GM23338 (cell line): ENCODE measurements at regions not wholly inside any gene's neighbourhood (a gene's known extent, or its start where the extent isn't known, plus 50 kb on each side); places are given as distances from the start of the nearest gene placed in this dataset.

Experiments
- ATAC-seq: fragments of 200-7000 bp; cut with Tn5 transposase; 3 replicates; pipeline ENCODE4 v1.9.1; 2020
- DNase-seq: peaks from one replicate; pipeline ENCODE4 v3.0.0-alpha.2; 2015; ENCODE audit warnings: low spot score
- H2AFZ ChIP-seq: fragments of 200-600 bp; sonication (generic); 2 replicates; pipeline ENCODE4 v1.8.0; 2016; ENCODE audit warnings: antibody characterized with exemption, mild to moderate bottlenecking, moderate library complexity
- H3F3A ChIP-seq: fragments of 200-600 bp; sonication (generic); replicated peaks from 2 replicates; pipeline ENCODE4 v1.8.0; 2017; ENCODE audit warnings: antibody characterized with exemption, mixed run types, low read depth
- H3K27ac ChIP-seq: fragments of 200-600 bp; sonication (generic); 2 replicates; pipeline ENCODE4 v1.6.1; 2016; ENCODE audit warnings: low read depth
- H3K27me3 ChIP-seq: fragments of 200-600 bp; sonication (generic); 2 replicates; pipeline ENCODE4 v1.8.0; 2016; ENCODE audit warnings: mild to moderate bottlenecking, mixed run types, moderate library complexity; ENCODE audit not compliant: insufficient read depth
- H3K36me3 ChIP-seq: fragments of 200-600 bp; sonication (generic); 2 replicates; pipeline ENCODE4 v1.8.0; 2016; ENCODE audit warnings: mild to moderate bottlenecking; ENCODE audit not compliant: insufficient read depth
- H3K4me1 ChIP-seq: fragments of 200-600 bp; sonication (generic); 2 replicates; pipeline ENCODE4 v1.8.0; 2016; ENCODE audit warnings: mild to moderate bottlenecking, moderate library complexity; ENCODE audit not compliant: insufficient read depth
- H3K4me2 ChIP-seq: fragments of 200-600 bp; sonication (generic); 2 replicates; pipeline ENCODE4 v1.7.1; 2017; ENCODE audit warnings: mixed run types
- H3K4me3 ChIP-seq: fragments of 200-600 bp; sonication (generic); 2 replicates; pipeline ENCODE4 v1.6.1; 2016; ENCODE audit warnings: mixed run types
- H3K79me2 ChIP-seq: fragments of 200-600 bp; sonication (generic); replicated peaks from 2 replicates; pipeline ENCODE4 v1.8.0; 2017; ENCODE audit warnings: mild to moderate bottlenecking; ENCODE audit not compliant: insufficient read depth
- H3K9me2 ChIP-seq: fragments of 200-600 bp; sonication (generic); 2 replicates; pipeline ENCODE4 v1.8.0; 2017; ENCODE audit not compliant: insufficient read depth
- H4K20me1 ChIP-seq: fragments of 200-600 bp; sonication (generic); replicated peaks from 2 replicates; pipeline ENCODE4 v1.8.0; 2017; ENCODE audit warnings: mild to moderate bottlenecking; ENCODE audit not compliant: insufficient read depth
- H3K27ac Mint-ChIP-seq: 2 replicates; pipeline ENCODE4 v1.8.0; 2020; ENCODE audit warnings: inconsistent platforms, mild to moderate bottlenecking, moderate library complexity, mixed read lengths
- H3K27me3 Mint-ChIP-seq: 3 replicates; pipeline ENCODE4 v1.8.0; 2022; ENCODE audit warnings: low read depth, mild to moderate bottlenecking, moderate library complexity, mixed read lengths, inconsistent platforms; ENCODE audit not compliant: insufficient read depth, poor library complexity
- H3K36me3 Mint-ChIP-seq: 3 replicates; pipeline ENCODE4 v1.8.0; 2021; ENCODE audit warnings: low read depth, mild to moderate bottlenecking, inconsistent platforms, moderate library complexity, mixed read lengths
- H3K4me1 Mint-ChIP-seq: 3 replicates; pipeline ENCODE4 v1.8.0; 2020; ENCODE audit warnings: mild to moderate bottlenecking, inconsistent platforms, mixed read lengths
- H3K4me3 Mint-ChIP-seq: 3 replicates; pipeline ENCODE4 v1.8.0; 2021; ENCODE audit warnings: moderate library complexity, mild to moderate bottlenecking, inconsistent platforms, mixed read lengths
- H3K9me3 Mint-ChIP-seq: 3 replicates; pipeline ENCODE4 v1.8.0; 2020; ENCODE audit warnings: moderate library complexity, mild to moderate bottlenecking, inconsistent platforms, mixed read lengths
- CREB1 ChIP-seq: fragments of 250-450 bp; sonication (Bioruptor Pico); IDR thresholded peaks from 2 replicates; pipeline ENCODE4 v1.5.0; 2020; ENCODE audit warnings: low read depth, mild to moderate bottlenecking, moderate library complexity
- EZH2 ChIP-seq: fragments of 200-600 bp; sonication (generic); IDR thresholded peaks from one replicate; pipeline ENCODE4 v1.8.0; 2017; ENCODE audit warnings: antibody characterized with exemption, mild to moderate bottlenecking, low read depth; ENCODE audit not compliant: unreplicated experiment
- JUNB ChIP-seq: IDR thresholded peaks from one replicate; pipeline ENCODE4 v1.6.1; 2016; ENCODE audit warnings: antibody characterized with exemption; ENCODE audit not compliant: unreplicated experiment
- ZNF331 ChIP-seq: fragments of 250-450 bp; sonication (Bioruptor Pico); IDR thresholded peaks from 2 replicates; pipeline ENCODE4 v1.5.0; 2020; ENCODE audit warnings: low read depth, mild to moderate bottlenecking, moderate library complexity
- TF ChIP-seq, protein P1 (sequence below): IDR thresholded peaks from one replicate; pipeline ENCODE4 v1.6.1; 2018; ENCODE audit warnings: antibody characterized with exemption; ENCODE audit not compliant: unreplicated experiment
- TF ChIP-seq, protein P2 (sequence below): fragments of 250-450 bp; sonication (Bioruptor Pico); IDR thresholded peaks from 2 replicates; pipeline ENCODE4 v1.5.0; 2020; ENCODE audit warnings: mild to moderate bottlenecking, moderate library complexity

DNA sequence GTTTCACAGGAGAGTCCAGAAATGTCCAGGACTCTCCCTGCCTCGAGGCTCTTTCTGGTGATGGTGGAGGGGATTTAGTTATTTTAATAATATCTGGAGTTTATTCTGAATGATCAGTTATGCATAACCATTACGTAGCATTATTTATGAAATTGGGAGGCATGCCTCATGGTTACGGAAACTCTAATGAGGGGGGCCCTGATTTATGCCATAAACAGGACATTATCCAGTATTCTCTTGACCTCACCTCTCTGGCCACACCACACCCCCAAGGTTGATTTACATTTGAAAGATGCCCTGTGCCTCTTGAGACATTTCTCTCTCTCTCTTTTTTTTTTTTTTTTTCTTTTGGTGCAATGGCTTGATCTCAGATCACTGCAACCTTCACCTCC lies 268.8 kb downstream of the TFAP2C start:
- Histone ChIP-seq H3K4me3 (no peak overlapping the region), H3K27me3 (no peaks in the 10 kb centered on the region), H3K4me1 (peaks cover 21% of the 10 kb centered on the region), H3F3A (no peaks in the 10 kb centered on the region), H3K9me2 (no peaks in the 10 kb centered on the region), H3K36me3 (no peaks in the 10 kb centered on the region), H3K27ac (no peak overlapping the region), H4K20me1 (no peaks in the 10 kb centered on the region), H3K79me2 (no peaks in the 10 kb centered on the region), H3K4me2 (no peak overlapping the region; the same call in 1 of the 2 replicates), H2AFZ (no peak overlapping the region; the same call in 1 of the 2 replicates)
- H3K27ac Mint-ChIP-seq: no peak overlapping the region
- H3K4me3 Mint-ChIP-seq: no peak overlapping the region
- H3K27me3 Mint-ChIP-seq: peaks cover 7% of the 10 kb centered on the region
- TF ChIP-seq, protein P1, sequence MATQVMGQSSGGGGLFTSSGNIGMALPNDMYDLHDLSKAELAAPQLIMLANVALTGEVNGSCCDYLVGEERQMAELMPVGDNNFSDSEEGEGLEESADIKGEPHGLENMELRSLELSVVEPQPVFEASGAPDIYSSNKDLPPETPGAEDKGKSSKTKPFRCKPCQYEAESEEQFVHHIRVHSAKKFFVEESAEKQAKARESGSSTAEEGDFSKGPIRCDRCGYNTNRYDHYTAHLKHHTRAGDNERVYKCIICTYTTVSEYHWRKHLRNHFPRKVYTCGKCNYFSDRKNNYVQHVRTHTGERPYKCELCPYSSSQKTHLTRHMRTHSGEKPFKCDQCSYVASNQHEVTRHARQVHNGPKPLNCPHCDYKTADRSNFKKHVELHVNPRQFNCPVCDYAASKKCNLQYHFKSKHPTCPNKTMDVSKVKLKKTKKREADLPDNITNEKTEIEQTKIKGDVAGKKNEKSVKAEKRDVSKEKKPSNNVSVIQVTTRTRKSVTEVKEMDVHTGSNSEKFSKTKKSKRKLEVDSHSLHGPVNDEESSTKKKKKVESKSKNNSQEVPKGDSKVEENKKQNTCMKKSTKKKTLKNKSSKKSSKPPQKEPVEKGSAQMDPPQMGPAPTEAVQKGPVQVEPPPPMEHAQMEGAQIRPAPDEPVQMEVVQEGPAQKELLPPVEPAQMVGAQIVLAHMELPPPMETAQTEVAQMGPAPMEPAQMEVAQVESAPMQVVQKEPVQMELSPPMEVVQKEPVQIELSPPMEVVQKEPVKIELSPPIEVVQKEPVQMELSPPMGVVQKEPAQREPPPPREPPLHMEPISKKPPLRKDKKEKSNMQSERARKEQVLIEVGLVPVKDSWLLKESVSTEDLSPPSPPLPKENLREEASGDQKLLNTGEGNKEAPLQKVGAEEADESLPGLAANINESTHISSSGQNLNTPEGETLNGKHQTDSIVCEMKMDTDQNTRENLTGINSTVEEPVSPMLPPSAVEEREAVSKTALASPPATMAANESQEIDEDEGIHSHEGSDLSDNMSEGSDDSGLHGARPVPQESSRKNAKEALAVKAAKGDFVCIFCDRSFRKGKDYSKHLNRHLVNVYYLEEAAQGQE: no peak
- TF ChIP-seq EZH2 (no peak), ZNF331 (CRISPR knock-in tag) (no peak), CREB1 (CRISPR knock-in tag) (no peak), JUNB (no peak)
- TF ChIP-seq, protein P2, sequence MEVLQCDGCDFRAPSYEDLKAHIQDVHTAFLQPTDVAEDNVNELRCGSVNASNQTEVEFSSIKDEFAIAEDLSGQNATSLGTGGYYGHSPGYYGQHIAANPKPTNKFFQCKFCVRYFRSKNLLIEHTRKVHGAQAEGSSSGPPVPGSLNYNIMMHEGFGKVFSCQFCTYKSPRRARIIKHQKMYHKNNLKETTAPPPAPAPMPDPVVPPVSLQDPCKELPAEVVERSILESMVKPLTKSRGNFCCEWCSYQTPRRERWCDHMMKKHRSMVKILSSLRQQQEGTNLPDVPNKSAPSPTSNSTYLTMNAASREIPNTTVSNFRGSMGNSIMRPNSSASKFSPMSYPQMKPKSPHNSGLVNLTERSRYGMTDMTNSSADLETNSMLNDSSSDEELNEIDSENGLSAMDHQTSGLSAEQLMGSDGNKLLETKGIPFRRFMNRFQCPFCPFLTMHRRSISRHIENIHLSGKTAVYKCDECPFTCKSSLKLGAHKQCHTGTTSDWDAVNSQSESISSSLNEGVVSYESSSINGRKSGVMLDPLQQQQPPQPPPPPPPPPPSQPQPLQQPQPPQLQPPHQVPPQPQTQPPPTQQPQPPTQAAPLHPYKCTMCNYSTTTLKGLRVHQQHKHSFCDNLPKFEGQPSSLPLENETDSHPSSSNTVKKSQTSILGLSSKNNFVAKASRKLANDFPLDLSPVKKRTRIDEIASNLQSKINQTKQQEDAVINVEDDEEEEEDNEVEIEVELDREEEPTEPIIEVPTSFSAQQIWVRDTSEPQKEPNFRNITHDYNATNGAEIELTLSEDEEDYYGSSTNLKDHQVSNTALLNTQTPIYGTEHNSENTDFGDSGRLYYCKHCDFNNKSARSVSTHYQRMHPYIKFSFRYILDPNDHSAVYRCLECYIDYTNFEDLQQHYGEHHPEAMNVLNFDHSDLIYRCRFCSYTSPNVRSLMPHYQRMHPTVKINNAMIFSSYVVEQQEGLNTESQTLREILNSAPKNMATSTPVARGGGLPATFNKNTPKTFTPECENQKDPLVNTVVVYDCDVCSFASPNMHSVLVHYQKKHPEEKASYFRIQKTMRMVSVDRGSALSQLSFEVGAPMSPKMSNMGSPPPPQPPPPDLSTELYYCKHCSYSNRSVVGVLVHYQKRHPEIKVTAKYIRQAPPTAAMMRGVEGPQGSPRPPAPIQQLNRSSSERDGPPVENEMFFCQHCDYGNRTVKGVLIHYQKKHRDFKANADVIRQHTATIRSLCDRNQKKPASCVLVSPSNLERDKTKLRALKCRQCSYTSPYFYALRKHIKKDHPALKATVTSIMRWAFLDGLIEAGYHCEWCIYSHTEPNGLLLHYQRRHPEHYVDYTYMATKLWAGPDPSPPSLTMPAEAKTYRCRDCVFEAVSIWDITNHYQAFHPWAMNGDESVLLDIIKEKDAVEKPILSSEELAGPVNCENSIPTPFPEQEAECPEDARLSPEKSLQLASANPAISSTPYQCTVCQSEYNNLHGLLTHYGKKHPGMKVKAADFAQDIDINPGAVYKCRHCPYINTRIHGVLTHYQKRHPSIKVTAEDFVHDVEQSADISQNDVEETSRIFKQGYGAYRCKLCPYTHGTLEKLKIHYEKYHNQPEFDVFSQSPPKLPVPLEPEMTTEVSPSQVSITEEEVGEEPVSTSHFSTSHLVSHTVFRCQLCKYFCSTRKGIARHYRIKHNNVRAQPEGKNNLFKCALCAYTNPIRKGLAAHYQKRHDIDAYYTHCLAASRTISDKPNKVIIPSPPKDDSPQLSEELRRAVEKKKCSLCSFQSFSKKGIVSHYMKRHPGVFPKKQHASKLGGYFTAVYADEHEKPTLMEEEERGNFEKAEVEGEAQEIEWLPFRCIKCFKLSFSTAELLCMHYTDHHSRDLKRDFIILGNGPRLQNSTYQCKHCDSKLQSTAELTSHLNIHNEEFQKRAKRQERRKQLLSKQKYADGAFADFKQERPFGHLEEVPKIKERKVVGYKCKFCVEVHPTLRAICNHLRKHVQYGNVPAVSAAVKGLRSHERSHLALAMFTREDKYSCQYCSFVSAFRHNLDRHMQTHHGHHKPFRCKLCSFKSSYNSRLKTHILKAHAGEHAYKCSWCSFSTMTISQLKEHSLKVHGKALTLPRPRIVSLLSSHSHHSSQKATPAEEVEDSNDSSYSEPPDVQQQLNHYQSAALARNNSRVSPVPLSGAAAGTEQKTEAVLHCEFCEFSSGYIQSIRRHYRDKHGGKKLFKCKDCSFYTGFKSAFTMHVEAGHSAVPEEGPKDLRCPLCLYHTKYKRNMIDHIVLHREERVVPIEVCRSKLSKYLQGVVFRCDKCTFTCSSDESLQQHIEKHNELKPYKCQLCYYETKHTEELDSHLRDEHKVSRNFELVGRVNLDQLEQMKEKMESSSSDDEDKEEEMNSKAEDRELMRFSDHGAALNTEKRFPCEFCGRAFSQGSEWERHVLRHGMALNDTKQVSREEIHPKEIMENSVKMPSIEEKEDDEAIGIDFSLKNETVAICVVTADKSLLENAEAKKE (CRISPR knock-in tag): no peak
- peaks cover 26% of the 10 kb centered on the region for H3K4me1 Mint-ChIP-seq
- DNase-seq: no peak
- peak; percentile 39; the same call in 2 of the 3 replicates for ATAC-seq
- H3K9me3 Mint-ChIP-seq: peaks cover 3% of the 10 kb centered on the region
- H3K36me3 Mint-ChIP-seq: peaks cover 3% of the 10 kb centered on the region; the same call in 1 of the 3 replicates
